ENCODE measurements at regions not wholly inside any gene's neighbourhood (a gene's known extent, or its start where the extent isn't known, plus 50 kb on each side); places are given as distances from the start of the nearest gene placed in this dataset.

DNA sequence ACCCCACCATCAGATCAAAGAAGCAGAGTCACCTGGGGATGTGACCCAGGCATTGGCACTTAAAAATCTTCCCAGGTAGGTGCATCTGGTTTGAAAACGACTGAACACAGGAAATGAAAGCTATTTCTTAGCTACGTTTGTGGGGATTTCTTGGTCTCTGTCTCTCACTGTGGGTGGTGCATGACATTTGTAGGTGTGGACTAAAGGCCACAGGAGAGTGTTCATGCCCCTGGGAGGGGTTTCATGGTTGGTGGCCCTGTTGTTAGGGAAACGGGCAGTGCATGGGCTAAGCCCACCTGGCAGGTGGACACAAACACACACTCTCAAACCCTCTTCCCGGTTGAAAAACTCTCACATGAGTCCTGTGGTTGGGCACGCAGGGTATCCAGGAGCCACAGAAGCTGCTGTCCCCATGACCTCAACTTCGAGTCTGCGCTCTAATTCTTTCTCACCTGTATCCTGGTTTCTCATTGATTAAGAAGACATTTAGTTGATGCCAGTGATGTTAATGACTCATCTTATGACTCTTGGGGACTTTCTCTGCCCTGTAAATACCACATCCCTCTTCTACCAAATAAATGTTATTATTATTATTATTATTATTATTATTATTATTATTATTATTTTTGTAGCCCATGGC is 119.4 kb downstream of the MRPS6 start:
- POLR2A ChIA-PET, result no interaction called here
- DNase-seq (ENCODE audit: low read depth, low spot score), result no peak
- CTCF ChIA-PET, result interaction anchor here (1.0 kb wide), 1 partner anchor 10 kb away, joined by 3 read pairs; no protein-coding TSS in a partner anchor
- Histone ChIP-seq H3K9me3 (ENCODE audit: control insufficient read depth, insufficient read depth, low read length) (no peaks in the 10 kb centered on the region), H3K27ac (ENCODE audit: low read depth, low read length) (no peak overlapping the region), H3K27me3 (ENCODE audit: control insufficient read depth, insufficient read depth, low read length) (no peaks in the 10 kb centered on the region), H3K4me3 (ENCODE audit: low read depth, low read length) (no peak overlapping the region)
- TF ChIP-seq, protein P1, sequence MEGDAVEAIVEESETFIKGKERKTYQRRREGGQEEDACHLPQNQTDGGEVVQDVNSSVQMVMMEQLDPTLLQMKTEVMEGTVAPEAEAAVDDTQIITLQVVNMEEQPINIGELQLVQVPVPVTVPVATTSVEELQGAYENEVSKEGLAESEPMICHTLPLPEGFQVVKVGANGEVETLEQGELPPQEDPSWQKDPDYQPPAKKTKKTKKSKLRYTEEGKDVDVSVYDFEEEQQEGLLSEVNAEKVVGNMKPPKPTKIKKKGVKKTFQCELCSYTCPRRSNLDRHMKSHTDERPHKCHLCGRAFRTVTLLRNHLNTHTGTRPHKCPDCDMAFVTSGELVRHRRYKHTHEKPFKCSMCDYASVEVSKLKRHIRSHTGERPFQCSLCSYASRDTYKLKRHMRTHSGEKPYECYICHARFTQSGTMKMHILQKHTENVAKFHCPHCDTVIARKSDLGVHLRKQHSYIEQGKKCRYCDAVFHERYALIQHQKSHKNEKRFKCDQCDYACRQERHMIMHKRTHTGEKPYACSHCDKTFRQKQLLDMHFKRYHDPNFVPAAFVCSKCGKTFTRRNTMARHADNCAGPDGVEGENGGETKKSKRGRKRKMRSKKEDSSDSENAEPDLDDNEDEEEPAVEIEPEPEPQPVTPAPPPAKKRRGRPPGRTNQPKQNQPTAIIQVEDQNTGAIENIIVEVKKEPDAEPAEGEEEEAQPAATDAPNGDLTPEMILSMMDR (IDR thresholded peaks at IDR 0.05; ENCODE audit: low read depth, low read length), result no peak

DNA sequence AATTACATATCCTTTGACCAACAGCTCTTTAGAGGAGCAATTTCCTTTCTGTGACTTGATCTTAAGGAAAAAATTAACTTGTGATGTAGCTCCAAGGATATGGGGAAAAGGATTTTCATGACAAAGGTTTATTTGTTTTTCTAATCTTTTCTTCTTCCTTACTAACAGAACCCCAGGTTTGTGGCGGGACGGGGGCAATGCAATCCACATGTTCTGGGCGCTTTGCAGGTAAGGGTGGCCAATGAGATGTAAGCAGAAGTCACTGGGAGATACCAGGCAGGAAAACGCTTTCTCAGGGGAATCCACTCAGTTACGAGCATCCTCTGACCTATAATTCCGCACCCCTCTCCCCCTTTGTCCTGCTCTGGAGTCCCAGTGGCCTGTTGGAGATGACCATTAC is 122.0 kb downstream of the MRPS6 start:
- Histone ChIP-seq H3K27ac (ENCODE audit: low read depth, low read length) (no peak overlapping the region), H3K4me3 (ENCODE audit: low read depth, low read length) (no peak overlapping the region), H3K27me3 (ENCODE audit: control insufficient read depth, insufficient read depth, low read length) (no peaks in the 10 kb centered on the region), H3K9me3 (ENCODE audit: control insufficient read depth, insufficient read depth, low read length) (no peaks in the 10 kb centered on the region)
- ChIA-PET CTCF (no interaction called here), POLR2A (no interaction called here)
- DNase-seq (ENCODE audit: low read depth, low spot score), result no peak
- TF ChIP-seq, protein P1 (IDR thresholded peaks at IDR 0.05; ENCODE audit: low read depth, low read length), result no peak

DNA sequence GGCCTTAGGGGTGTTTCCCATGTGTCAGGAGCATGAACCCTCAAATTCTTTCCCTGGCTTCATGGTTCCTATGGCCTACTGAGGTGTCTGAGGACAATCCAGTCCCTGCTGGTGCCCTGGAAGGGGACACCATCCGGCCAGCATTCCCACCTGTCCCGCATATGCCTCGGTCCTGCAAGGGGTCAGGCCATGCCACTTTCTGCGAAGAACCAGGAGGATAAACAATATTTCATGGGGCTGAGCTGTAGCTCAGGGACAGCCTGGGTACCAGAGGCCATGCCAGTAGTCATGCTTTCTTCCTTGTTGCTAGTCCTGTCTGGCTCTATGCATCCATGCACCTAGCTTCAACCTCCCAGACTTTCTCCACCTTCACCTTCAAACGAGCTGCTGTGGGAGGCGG is 123.6 kb downstream of the MRPS6 start:
- ChIA-PET POLR2A (no interaction called here), CTCF (interaction anchor here (0.6 kb wide), 1 partner anchor 170 kb away, joined by 4 read pairs; no protein-coding TSS in a partner anchor)
- no peak overlapping the region for H3K4me3 ChIP-seq (ENCODE audit: low read depth, low read length)
- DNase-seq (ENCODE audit: low read depth, low spot score), result no peak
- no peaks in the 10 kb centered on the region for H3K27me3 ChIP-seq (ENCODE audit: control insufficient read depth, insufficient read depth, low read length)
- TF ChIP-seq, protein P1 (IDR thresholded peaks at IDR 0.05; ENCODE audit: low read depth, low read length), result no peak
- H3K9me3 ChIP-seq (ENCODE audit: control insufficient read depth, insufficient read depth, low read length), result no peaks in the 10 kb centered on the region
- H3K27ac ChIP-seq (ENCODE audit: low read depth, low read length), result no peak overlapping the region

DNA sequence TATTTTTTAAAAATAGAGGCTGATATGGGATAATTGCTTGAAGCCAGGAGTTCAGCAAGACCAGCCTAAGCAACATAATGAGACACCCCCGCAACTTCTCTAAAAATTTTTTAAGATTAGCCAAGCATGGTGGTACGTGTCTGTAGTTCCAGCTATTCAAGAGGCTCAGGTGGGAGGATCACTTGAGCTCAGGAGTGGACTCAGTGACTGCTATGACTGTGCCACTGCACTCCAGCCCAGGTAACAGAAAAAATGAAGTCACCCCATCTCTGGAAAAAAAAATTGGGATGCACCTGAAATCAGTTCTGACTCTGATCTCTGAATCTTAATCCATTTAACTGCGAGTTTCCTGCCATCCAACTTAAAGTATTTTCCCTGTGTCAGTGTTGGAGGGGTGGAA is 124.2 kb downstream of the MRPS6 start:
- POLR2A ChIA-PET, result no interaction called here

More for the DNA sequence above, 124.2 kb downstream of the MRPS6 start:
- CTCF ChIA-PET, result interaction anchor here (0.6 kb wide), 1 partner anchor 170 kb away, joined by 4 read pairs; no protein-coding TSS in a partner anchor
- Histone ChIP-seq H3K27me3 (ENCODE audit: control insufficient read depth, insufficient read depth, low read length) (no peaks in the 10 kb centered on the region), H3K9me3 (ENCODE audit: control insufficient read depth, insufficient read depth, low read length) (no peaks in the 10 kb centered on the region), H3K4me3 (ENCODE audit: low read depth, low read length) (no peak overlapping the region), H3K27ac (ENCODE audit: low read depth, low read length) (no peak overlapping the region)
- TF ChIP-seq, protein P1 (IDR thresholded peaks at IDR 0.05; ENCODE audit: low read depth, low read length), result no peak
- no peak for DNase-seq (ENCODE audit: low read depth, low spot score)
